ENCODE measurements at regions not wholly inside any gene's neighbourhood (a gene's known extent, or its start where the extent isn't known, plus 50 kb on each side); places are given as distances from the start of the nearest gene placed in this dataset.

GRCh38 chr3:147729641-147730040, 320.5 kb downstream of the ZIC1 start:
- no peak overlapping the region for H3K27ac ChIP-seq
- DNase-seq (no peak), ATAC-seq (no peak)
- no peak overlapping the region for H3K4me3 ChIP-seq
- no peak for TF ChIP-seq POLR2A (IDR thresholded peaks at IDR 0.05)
- H3K4me1 ChIP-seq: no peaks in the 10 kb centered on the region
- H3K27me3 ChIP-seq: no peaks in the 10 kb centered on the region
- H3K9me3 ChIP-seq: no peaks in the 10 kb centered on the region
- H3K36me3 ChIP-seq: no peaks in the 10 kb centered on the region
- 30% methylated on average over 2 of the region's 2 CpGs for WGBS (ENCODE audit: insufficient coverage, low coverage, low lambda C conversion rate, missing lambda C conversion rate)
- intact Hi-C loops (cut with DNase I): no loop called here

- intact Hi-C loops (cut with DNase I): no loop called here
- H3K9me3 ChIP-seq: no peaks in the 10 kb centered on the region
- H3K27me3 ChIP-seq: no peaks in the 10 kb centered on the region
- no peak overlapping the region for H3K4me3 ChIP-seq
- TF ChIP-seq POLR2A (IDR thresholded peaks at IDR 0.05): no peak
- TF ChIP-seq CTCF (IDR thresholded peaks at IDR 0.05): no peak
- no peaks in the 10 kb centered on the region for H3K4me1 ChIP-seq
- H3K27ac ChIP-seq: no peak overlapping the region
- DNase-seq (no peak), ATAC-seq (no peak)
- 29% methylated on average over 4 of the region's 4 CpGs for WGBS (ENCODE audit: insufficient coverage, low coverage, low lambda C conversion rate, missing lambda C conversion rate)
- H3K36me3 ChIP-seq: no peaks in the 10 kb centered on the region
Measured at GRCh38 chr3:147730284-147730683, 321.1 kb downstream of the ZIC1 start.

GRCh38 chr3:147733217-147733616, 324.1 kb downstream of the ZIC1 start:
- no peak for TF ChIP-seq POLR2A (IDR thresholded peaks at IDR 0.05)
- TF ChIP-seq CTCF (IDR thresholded peaks at IDR 0.05): no peak
- Histone ChIP-seq H3K27ac (no peak overlapping the region), H3K36me3 (no peaks in the 10 kb centered on the region), H3K27me3 (no peaks in the 10 kb centered on the region), H3K9me3 (no peaks in the 10 kb centered on the region), H3K4me3 (no peak overlapping the region), H3K4me1 (no peaks in the 10 kb centered on the region)
- ATAC-seq (no peak), DNase-seq (no peak)
- intact Hi-C loops (cut with DNase I): no loop called here
- WGBS (ENCODE audit: insufficient coverage, low coverage, low lambda C conversion rate, missing lambda C conversion rate): 36% methylated on average over 2 of the region's 2 CpGs

GRCh38 chr3:147735616-147736015, 326.5 kb downstream of the ZIC1 start:
- DNase-seq (no peak), ATAC-seq (no peak)
- H3K9me3 ChIP-seq: no peaks in the 10 kb centered on the region
- no peak overlapping the region for H3K27ac ChIP-seq
- H3K36me3 ChIP-seq: no peaks in the 10 kb centered on the region
- TF ChIP-seq CTCF (IDR thresholded peaks at IDR 0.05) (no peak), POLR2A (IDR thresholded peaks at IDR 0.05) (no peak)
- no peaks in the 10 kb centered on the region for H3K27me3 ChIP-seq
- H3K4me3 ChIP-seq: no peak overlapping the region
- intact Hi-C loops (cut with DNase I): no loop called here
- 50% methylated on average over 3 of the region's 3 CpGs for WGBS (ENCODE audit: insufficient coverage, low coverage, low lambda C conversion rate, missing lambda C conversion rate)
- no peaks in the 10 kb centered on the region for H3K4me1 ChIP-seq

- Histone ChIP-seq H3K9me3 (no peaks in the 10 kb centered on the region), H3K27me3 (no peaks in the 10 kb centered on the region), H3K4me1 (no peaks in the 10 kb centered on the region), H3K27ac (no peak overlapping the region), H3K36me3 (no peaks in the 10 kb centered on the region), H3K4me3 (no peak overlapping the region)
- intact Hi-C loops (cut with DNase I): no loop called here
- no peak for ATAC-seq
- 34% methylated on average over 2 of the region's 2 CpGs for WGBS (ENCODE audit: insufficient coverage, low coverage, low lambda C conversion rate, missing lambda C conversion rate)
- DNase-seq: no peak
- no peak for TF ChIP-seq CTCF (IDR thresholded peaks at IDR 0.05)
- no peak for TF ChIP-seq POLR2A (IDR thresholded peaks at IDR 0.05)
Measured at GRCh38 chr3:147736226-147736625, 327.1 kb downstream of the ZIC1 start.
